HG03139 (cell line): ENCODE measurements at regions not wholly inside any gene's neighbourhood (a gene's known extent, or its start where the extent isn't known, plus 50 kb on each side); places are given as distances from the start of the nearest gene placed in this dataset.

Source experiments
- ATAC-seq: cut with Tn5 transposase; IDR thresholded peaks from one replicate; pipeline ENCODE4 v1.9.1; 2021; ENCODE audit not compliant: unreplicated experiment

GRCh38 chr18:26794230-26795101 is 71.0 kb downstream of the AQP4 start:
- ATAC-seq = no peak

DNA sequence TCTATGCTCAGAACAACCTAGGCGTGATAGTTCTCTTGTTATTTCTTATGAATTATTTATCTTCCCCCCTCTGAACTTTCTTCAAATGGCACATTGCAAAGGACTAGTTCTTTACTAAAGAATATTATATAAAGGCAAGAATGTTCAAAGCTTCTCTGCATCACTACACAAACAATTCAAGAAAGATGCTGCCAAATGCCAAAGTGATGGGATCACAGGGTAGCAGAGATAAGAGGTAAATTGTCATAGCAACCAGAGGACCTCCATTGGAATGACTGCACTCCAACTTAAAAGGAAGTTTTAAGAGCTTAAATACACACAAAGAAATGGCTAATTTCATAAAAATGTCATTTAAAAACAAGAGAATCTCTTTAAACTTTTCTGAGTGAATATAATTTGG is 72.8 kb downstream of the AQP4 start:
- no peak for ATAC-seq

DNA sequence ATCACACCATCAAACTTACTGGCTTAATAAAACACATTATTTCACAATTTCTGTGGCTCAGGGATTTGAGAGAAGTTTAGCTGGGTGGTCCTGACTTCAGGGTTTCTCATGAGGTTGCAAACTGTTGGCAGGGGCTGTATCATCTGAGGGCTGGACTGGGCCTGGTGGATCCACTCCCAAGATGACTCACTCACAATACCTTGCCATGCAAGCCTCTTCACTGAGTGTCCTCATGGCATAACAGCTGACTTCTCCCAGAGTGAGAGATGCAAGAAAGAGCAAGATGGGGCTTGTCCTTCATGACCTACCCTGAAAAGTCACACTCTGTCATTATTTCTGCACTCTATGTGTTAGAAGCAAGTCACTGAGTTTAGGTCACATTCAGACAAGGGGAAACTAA is 73.8 kb downstream of the AQP4 start:
- ATAC-seq = no peak

GRCh38 chr18:26784599-26784998 is 80.9 kb downstream of the AQP4 start:
- ATAC-seq = no peak

DNA sequence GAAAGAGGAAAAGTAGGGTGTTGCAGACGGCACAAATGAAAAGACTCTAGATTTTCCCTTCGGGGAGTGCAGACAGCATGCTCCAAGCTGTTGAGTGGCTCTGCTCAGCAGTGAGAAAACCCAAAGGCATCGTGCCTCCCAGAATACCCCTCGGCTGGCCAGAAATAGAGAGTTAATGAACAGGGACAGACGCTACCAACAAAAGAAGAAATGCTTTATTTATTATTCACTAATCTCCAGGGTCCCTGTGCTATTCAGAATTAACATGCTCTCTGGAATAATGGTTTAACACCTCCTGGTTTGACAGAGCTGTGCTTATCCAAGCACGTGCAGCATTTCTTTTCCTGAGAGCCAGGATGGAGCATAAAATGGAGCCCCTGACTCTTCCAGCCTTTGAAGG is 82.3 kb downstream of the AQP4 start:
- ATAC-seq = no peak

- no peak for ATAC-seq
Observed at GRCh38 chr18:26780520-26781325, 84.8 kb downstream of the AQP4 start.

DNA sequence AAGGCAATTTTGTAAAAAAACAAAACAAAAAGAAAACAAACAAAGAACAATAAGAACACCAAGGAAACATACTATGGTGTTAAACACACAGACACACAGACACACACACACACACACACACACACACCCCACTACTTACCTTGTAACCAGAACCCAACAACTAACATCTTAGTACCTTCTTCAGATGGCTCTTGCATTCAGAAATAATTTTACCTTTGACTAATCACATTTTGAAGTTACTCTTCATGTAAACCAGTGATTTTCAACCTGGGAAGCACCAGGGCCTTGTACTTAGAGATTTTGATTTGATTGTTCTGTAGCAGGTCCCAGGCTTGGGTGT is 87.5 kb downstream of the AQP4 start:
- ATAC-seq = no peak

DNA sequence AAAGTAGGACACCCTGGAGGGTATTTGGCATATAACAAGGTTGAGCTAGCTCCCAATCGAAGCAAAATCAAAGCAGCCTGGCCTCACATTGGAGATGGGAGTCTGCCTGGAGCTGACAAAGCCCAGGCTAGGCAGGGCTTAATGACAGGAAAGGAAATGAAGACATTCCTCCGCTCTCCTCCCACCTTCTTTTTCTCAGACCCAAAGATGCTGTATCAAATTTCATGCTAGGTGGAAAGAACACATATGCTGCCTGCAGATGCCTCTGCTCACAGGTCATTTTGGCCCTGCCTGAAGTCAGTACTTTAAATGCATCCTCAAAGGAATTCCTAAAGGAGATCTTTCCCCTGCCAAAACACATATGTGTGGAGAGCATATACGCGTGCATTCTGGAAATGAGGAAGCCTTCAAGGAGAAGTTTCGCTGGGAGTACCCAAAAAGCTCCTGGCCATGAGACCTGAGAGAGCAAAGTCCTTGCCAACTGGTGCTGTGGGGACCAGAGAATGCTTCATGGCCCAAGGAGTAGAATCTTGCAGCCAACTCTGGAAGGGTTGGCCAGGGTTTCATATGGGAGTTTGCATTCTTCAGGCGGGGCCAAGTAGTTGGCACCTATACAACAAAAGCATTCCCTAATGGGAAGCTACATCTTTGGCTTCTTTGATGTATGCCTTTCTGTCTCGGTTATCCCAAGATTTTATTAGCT is 88.0 kb downstream of the AQP4 start:
- no peak for ATAC-seq

DNA sequence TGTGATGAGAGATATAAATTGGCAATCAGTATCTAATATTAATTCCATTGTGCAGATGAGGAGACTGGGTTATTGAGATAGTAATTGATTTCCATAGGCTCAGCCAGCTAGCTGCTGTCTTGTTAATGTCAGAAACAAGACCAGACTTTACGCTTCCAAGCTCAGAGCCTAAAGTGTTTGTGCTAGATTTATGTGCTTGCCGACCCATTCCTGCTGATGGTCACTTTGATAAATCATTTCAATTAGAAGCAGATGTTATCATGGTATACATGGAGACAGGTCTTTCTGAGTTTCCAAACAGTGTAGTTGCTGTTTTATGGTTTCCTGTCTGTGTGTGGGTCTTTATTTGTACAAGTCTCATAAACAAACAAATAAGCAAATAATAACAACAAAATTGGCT is 92.8 kb downstream of the AQP4 start:
- no peak for ATAC-seq

DNA sequence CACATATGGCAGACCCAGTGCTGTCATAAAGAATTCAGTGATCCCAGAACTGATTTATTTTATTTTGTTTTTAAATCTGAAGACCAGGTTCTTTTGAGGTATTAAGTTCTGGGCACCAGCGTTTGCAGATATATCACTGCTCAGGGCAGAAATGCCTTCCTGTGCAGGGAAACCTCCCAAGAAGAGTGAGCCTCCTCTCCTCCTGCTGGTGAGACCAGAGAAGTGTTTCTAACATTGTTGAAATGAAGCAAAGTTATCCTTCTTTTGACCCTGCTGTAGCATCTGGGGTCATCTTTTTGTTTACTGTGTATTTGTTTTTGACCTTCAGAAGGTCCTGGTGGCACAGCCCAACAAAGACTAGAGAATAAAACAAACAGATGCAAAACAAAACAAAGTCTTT is 94.0 kb downstream of the AQP4 start:
- ATAC-seq = no peak

DNA sequence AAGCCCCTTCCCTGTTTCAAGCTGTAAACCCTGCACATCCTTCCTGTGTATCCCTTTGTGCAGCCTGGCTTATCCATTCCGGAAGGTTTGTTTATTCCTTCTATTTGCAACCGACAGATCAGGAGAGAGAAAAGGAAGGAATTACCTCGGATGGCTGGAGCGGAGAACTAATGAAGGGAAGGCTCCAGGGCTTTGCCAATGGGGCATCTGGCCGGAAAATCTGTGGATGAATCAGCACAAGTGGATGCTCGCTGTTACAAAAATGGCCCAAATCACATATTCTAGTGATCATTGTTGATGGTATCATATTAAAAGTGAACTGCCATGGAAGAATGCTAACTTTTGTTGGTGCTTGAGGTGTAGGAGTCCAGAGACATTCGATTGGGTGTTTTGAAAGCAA is 97.1 kb downstream of the AQP4 start:
- no peak for ATAC-seq

DNA sequence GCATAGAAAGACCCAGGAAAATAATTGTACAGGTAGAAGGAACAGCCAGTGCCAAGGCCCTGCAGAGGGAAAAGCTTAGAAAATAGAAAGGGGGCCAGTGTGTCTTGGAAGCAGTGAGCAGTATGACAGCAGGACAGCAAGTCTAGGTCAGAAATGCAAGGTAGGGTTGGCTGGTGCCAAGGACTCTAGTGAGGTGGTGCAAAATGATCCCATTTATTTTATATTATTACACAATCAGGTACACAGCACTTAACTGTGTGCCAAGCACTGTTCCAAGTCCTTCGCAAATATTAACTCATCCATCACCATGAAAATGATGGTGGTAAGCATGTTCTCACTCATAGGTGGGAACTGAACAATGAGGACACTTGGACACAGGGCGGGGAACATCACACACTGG is 100.0 kb downstream of the AQP4 start:
- no peak for ATAC-seq

GRCh38 chr18:26764586-26764985 is 100.9 kb downstream of the AQP4 start:
- ATAC-seq = no peak

- no peak for ATAC-seq
Observed at GRCh38 chr18:26764177-26764576, 101.3 kb downstream of the AQP4 start.

- ATAC-seq = no peak
Observed at GRCh38 chr18:26763446-26764110, 101.9 kb downstream of the AQP4 start.

GRCh38 chr18:26757263-26758019 is 108.1 kb downstream of the AQP4 start:
- no peak for ATAC-seq

GRCh38 chr18:26756556-26756955 is 109.0 kb downstream of the AQP4 start:
- no peak for ATAC-seq

- no peak for ATAC-seq
Observed at GRCh38 chr18:26746826-26747475, 118.6 kb downstream of the AQP4 start.

DNA sequence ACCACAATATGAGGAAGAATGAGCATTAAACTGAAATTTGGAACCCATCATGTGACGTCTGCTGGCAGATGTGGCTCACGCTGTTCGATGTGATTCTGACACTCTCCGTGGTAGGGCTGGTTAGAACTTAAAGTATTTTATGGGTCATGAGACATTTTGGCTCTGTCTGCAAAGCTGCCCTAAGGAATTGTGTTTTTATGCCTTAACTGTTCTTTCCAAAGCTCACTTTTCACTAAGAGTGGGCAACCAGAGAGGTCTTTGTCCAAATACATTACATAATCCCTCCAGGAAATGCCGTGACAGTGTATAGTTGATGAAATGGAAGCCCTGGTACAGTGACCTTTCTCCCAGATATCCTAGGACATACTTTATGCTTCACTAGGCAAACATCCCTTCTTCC is 119.1 kb downstream of the AQP4 start:
- no peak for ATAC-seq
